GM12878 (cell line): ENCODE measurements at regions not wholly inside any gene's neighbourhood (a gene's known extent, or its start where the extent isn't known, plus 50 kb on each side); places are given as distances from the start of the nearest gene placed in this dataset.

ENCODE experiments used
- ATAC-seq: fragments of 200-7000 bp; cut with Tn5 transposase; 3 replicates; pipeline ENCODE4 v1.9.1; 2020; ENCODE audit warnings: mild to moderate bottlenecking, moderate library complexity
- BruUV-seq: library from RNA; stranded (reverse); fragments of 400-500 nt; replicated peaks from 2 replicates; lab custom pipeline; 2021; lab: Mats Ljungman, UMichigan
- CTCF ChIA-PET: fragments of 300-600 bp; sonication (Branson Sonifier 250); formaldehyde crosslinking; extraction: SDS; loops from one replicate; lab custom pipeline; 2021; ENCODE audit warnings: inconsistent platforms; lab: Yijun Ruan, JAX
- POLR2A ChIA-PET: fragments of 350-600 bp; formaldehyde crosslinking; extraction: SDS; loops from one replicate; lab custom pipeline; 2021; ENCODE audit warnings: inconsistent platforms; lab: Charles Lee
- RAD21 ChIA-PET: fragments of 300-600 bp; sonication (Branson Sonifier 250); formaldehyde crosslinking; loops from one replicate; lab custom pipeline; 2023; ENCODE audit warnings: antibody characterized with exemption; ENCODE audit not compliant: unreplicated experiment; lab: Charles Lee
- SMC1A ChIA-PET: fragments of 300-600 bp; sonication (Branson Sonifier 250); formaldehyde crosslinking; loops from one replicate; lab custom pipeline; 2023; ENCODE audit not compliant: unreplicated experiment, uncharacterized antibody; lab: Charles Lee
- DNase-seq: peaks from one replicate; pipeline ENCODE4 v3.0.0-alpha.2; 2011; ENCODE audit warnings: low read depth, low spot score
- FAIRE-seq: peaks from 3 replicates; lab custom pipeline; 2011; peaks lifted over from hg19 to GRCh38; lab: Jason Lieb, UNC
- H2AFZ ChIP-seq: 2 replicates; pipeline ENCODE4 v1.6.0; 2011; ENCODE audit warnings: low read depth, low read length, control low read depth; ENCODE audit not compliant: control insufficient read depth
- H3K27ac ChIP-seq: 2 replicates; pipeline ENCODE4 v1.5.1; 2011; ENCODE audit warnings: control low read depth; ENCODE audit not compliant: control insufficient read depth, insufficient read depth
- H3K27me3 ChIP-seq, 2 experiments: replicated peaks in 1 of 2; 2 replicates each; pipeline versions ENCODE4 v1.6.0 to v1.6.1; 2011; ENCODE audit warnings: low read length in 1 of 2; ENCODE audit not compliant: control insufficient read depth in 2 of 2, insufficient read depth in 2 of 2
- H3K36me3 ChIP-seq, 2 experiments: 2 replicates each; pipeline ENCODE4 v1.5.1; 2011; ENCODE audit warnings: low read length in 1 of 2; ENCODE audit not compliant: control insufficient read depth in 2 of 2, insufficient read depth in 2 of 2
- H3K4me1 ChIP-seq: 2 replicates; pipeline ENCODE4 v1.6.1; 2011; ENCODE audit warnings: mild to moderate bottlenecking, low read length, moderate library complexity, mixed read lengths; ENCODE audit not compliant: control insufficient read depth, insufficient read depth
- H3K4me2 ChIP-seq: 2 replicates; pipeline ENCODE4 v1.6.0; 2011; ENCODE audit warnings: control low read depth; ENCODE audit not compliant: control insufficient read depth, insufficient read depth
- H3K4me3 ChIP-seq: fragments of 200-600 bp; sonication (generic); 2 replicates; pipeline ENCODE4 v1.5.1; 2016
- H3K79me2 ChIP-seq: 2 replicates; pipeline ENCODE4 v1.6.0; 2011; ENCODE audit warnings: low read length; ENCODE audit not compliant: control insufficient read depth, insufficient read depth
- H3K9ac ChIP-seq: 2 replicates; pipeline ENCODE4 v1.8.0; 2011; ENCODE audit warnings: low read length, control low read depth, mixed read lengths; ENCODE audit not compliant: control insufficient read depth, insufficient read depth
- H3K9me3 ChIP-seq: replicated peaks from 3 replicates; pipeline ENCODE4 v1.5.1; 2011; ENCODE audit warnings: mild to moderate bottlenecking, low read length; ENCODE audit not compliant: control insufficient read depth, insufficient read depth
- H4K20me1 ChIP-seq: 2 replicates; pipeline ENCODE4 v1.6.0; 2011; ENCODE audit not compliant: control insufficient read depth, insufficient read depth
- BCL11A ChIP-seq: IDR thresholded peaks from 2 replicates; pipeline ENCODE4 v1.6.1; 2011; ENCODE audit warnings: low read depth, low read length
- BCL3 ChIP-seq: IDR thresholded peaks from 2 replicates; pipeline ENCODE4 v1.6.1; 2011; ENCODE audit warnings: borderline replicate concordance, low read depth, mild to moderate bottlenecking, moderate library complexity, low read length; ENCODE audit not compliant: insufficient read depth, poor library complexity, severe bottlenecking
- CBX3 ChIP-seq: fragments of 200-600 bp; sonication (generic); IDR thresholded peaks from 2 replicates; pipeline ENCODE4 v1.6.1; 2016; ENCODE audit warnings: low read depth, borderline replicate concordance
- CREM ChIP-seq: IDR thresholded peaks from 2 replicates; pipeline ENCODE4 v1.6.1; 2014; ENCODE audit warnings: antibody characterized with exemption, low read depth
- EED ChIP-seq: sonication (generic); IDR thresholded peaks from 2 replicates; pipeline ENCODE4 v1.6.1; 2016; ENCODE audit warnings: antibody characterized with exemption, low read depth
- ETV6 ChIP-seq, 2 experiments: fragments of 450-650 bp in 1 of 2; IDR thresholded peaks in 1 of 2; conservative IDR thresholded peaks in 1 of 2; 2 replicates each; pipeline ENCODE4 v1.6.1; 2014; ENCODE audit warnings: antibody characterized with exemption in 1 of 2, borderline replicate concordance in 1 of 2, low read depth in 1 of 2, mild to moderate bottlenecking in 1 of 2, moderate library complexity in 1 of 2
- KAT2A ChIP-seq: conservative IDR thresholded peaks from 2 replicates; pipeline ENCODE4 v1.6.1; 2011; ENCODE audit warnings: low read depth, low read length; ENCODE audit not compliant: control insufficient read depth
- KLF5 ChIP-seq: fragments of 450-650 bp; IDR thresholded peaks from 2 replicates; pipeline ENCODE4 v1.6.1; 2014; ENCODE audit warnings: mild to moderate bottlenecking; ENCODE audit not compliant: partially characterized antibody
- MEF2A ChIP-seq: IDR thresholded peaks from 2 replicates; pipeline ENCODE4 v1.6.1; 2011; ENCODE audit warnings: low read depth, mild to moderate bottlenecking, low read length, moderate library complexity; ENCODE audit not compliant: insufficient read depth
- NBN ChIP-seq: fragments of 450-650 bp; IDR thresholded peaks from 2 replicates; pipeline ENCODE4 v1.6.1; 2016
- NKRF ChIP-seq: fragments of 450-650 bp; conservative IDR thresholded peaks from 2 replicates; pipeline ENCODE4 v1.6.1; 2017; ENCODE audit warnings: mild to moderate bottlenecking, moderate library complexity
- RELA ChIP-seq: fragments of 450-650 bp; IDR thresholded peaks from 2 replicates; pipeline ENCODE4 v1.8.0; 2014; ENCODE audit warnings: borderline replicate concordance; ENCODE audit not compliant: partially characterized antibody
- SMAD1 ChIP-seq: fragments of 450-650 bp; IDR thresholded peaks from 2 replicates; pipeline ENCODE4 v1.6.1; 2018; ENCODE audit warnings: mild to moderate bottlenecking, low read depth; ENCODE audit not compliant: partially characterized antibody
- SPI1 ChIP-seq: IDR thresholded peaks from 2 replicates; pipeline ENCODE4 v1.6.1; 2011; ENCODE audit warnings: low read depth, mild to moderate bottlenecking, low read length, moderate library complexity, borderline replicate concordance; ENCODE audit not compliant: insufficient read depth
- ZBTB33 ChIP-seq: fragments of 450-650 bp; IDR thresholded peaks from 2 replicates; pipeline ENCODE4 v1.6.1; 2017; ENCODE audit warnings: mild to moderate bottlenecking
- ZNF384 ChIP-seq: IDR thresholded peaks from 2 replicates; pipeline ENCODE4 v1.6.1; 2012; ENCODE audit warnings: low read depth, mild to moderate bottlenecking, low read length, improper control_type of control experiment, borderline replicate concordance
- WGBS: methylation state at CpG from one replicate; pipeline ENCODE4 v1.1.6; 2016; ENCODE audit warnings: low lambda C conversion rate; ENCODE audit not compliant: insufficient replicate concordance, insufficient coverage; ENCODE audit errors: missing lambda C conversion rate; 5-methylcytosine and 5-hydroxymethylcytosine counted together
- in situ Hi-C: fragments of 300-500 bp; cut with MboI; formaldehyde crosslinking; loops from 9 replicates; pipeline ENCODE4 v1.14.3; 2018; ENCODE audit warnings: mixed read lengths
- intact Hi-C: fragments of 100-400 bp; cut with micrococcal nuclease; formaldehyde crosslinking; loops from one replicate; pipeline ENCODE4 v1.14.2; 2022; ENCODE audit not compliant: unreplicated experiment

GRCh38 chr2:175843625-175844024 is 158.4 kb downstream of the LNPK start (continued):
- TF ChIP-seq ZBTB33 (no peak), RELA (no peak), BCL11A (no peak), SMAD1 (no peak)

- H3K27ac ChIP-seq, result no peak overlapping the region
- H3K79me2 ChIP-seq, result no peaks in the 10 kb centered on the region
- no peaks in the 10 kb centered on the region for H4K20me1 ChIP-seq
- no peaks in the 10 kb centered on the region for H3K36me3 ChIP-seq
- WGBS, result 0% methylated on average over 3 of the region's 3 CpGs
- FAIRE-seq (no peak), ATAC-seq (no peak), DNase-seq (no peak)
- H3K4me1 ChIP-seq, result no peaks in the 10 kb centered on the region
- SMC1A ChIA-PET, result no interaction called here
- no peak for TF ChIP-seq KLF5
- TF ChIP-seq EED, result no peak
- no peak for TF ChIP-seq ZBTB33
- no peak for TF ChIP-seq KAT2A
- no peak for TF ChIP-seq SPI1
- no peak for TF ChIP-seq NKRF
- no peak for TF ChIP-seq BCL3
- TF ChIP-seq ZNF384, result no peak
- no peak for TF ChIP-seq MEF2A
- no peak for TF ChIP-seq CBX3
- no peak for TF ChIP-seq CREM
- TF ChIP-seq ETV6 (conservative IDR thresholded peaks at IDR 0.05 in 1 of 2, IDR thresholded peaks at IDR 0.05 in 1 of 2; ENCODE audit: borderline replicate concordance in 1 of 2, low read depth in 1 of 2), result no peak
- no peak for TF ChIP-seq NBN
- TF ChIP-seq, all 136 proteins: peak for 0
- Histone ChIP-seq H3K9ac (no peak overlapping the region), H3K27me3 (no peaks in the 10 kb centered on the region; a peak in 1 of 4 replicates), H3K4me2 (no peak overlapping the region), H3K9me3 (no peaks in the 10 kb centered on the region), H3K4me3 (no peak overlapping the region), H2AFZ (no peak overlapping the region)
- CTCF ChIA-PET, result no interaction called here
- intact Hi-C loops (no loop called here), in situ Hi-C loops (no loop called here)
- POLR2A ChIA-PET, result no interaction called here
- BruUV-seq, result no TSS peak
- RAD21 ChIA-PET, result no interaction called here
Observed at GRCh38 chr2:175842996-175843395, 159.1 kb downstream of the LNPK start.
